Peyer's patch (tissue), 4 donors: ENCODE measurements at regions not wholly inside any gene's neighbourhood (a gene's known extent, or its start where the extent isn't known, plus 50 kb on each side); places are given as distances from the start of the nearest gene placed in this dataset.

Experiments used
- CTCF ChIP-seq, 6 experiments: fragments of 450-650 bp in 4 of 6; fragments of 200-600 bp in 2 of 6; sonication (generic) in 1 of 6; IDR thresholded peaks; one replicate each; pipeline ENCODE4 v1.5.1; 2017 to 2019; ENCODE audit warnings: antibody characterized with exemption in 6 of 6, mild to moderate bottlenecking in 3 of 6, moderate library complexity in 1 of 6
- POLR2A ChIP-seq, 2 donors: fragments of 450-650 bp; IDR thresholded peaks; one replicate each; pipeline ENCODE4 v1.5.1; 2017; ENCODE audit warnings: antibody characterized with exemption in 2 of 2, mild to moderate bottlenecking in 2 of 2, moderate library complexity in 2 of 2

DNA sequence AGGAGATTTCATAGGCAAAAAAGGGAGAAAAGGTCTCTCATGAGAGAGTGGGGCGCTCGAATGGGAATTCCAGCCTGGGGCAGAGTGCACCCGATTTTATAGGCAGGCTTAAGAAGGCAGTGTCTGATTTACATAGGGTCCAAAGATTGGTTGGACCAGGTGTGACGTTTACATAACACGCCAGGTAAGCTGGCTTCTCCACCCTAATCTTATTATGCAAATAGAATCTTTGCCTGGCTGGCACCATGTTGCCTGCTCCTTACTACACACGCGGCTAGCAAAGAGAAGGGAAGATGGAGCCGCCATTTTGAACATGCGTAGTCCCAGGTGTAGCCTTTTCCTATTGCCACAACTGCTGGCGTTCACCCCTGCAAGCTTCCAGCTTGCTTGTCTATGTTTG lies 103.7 kb downstream of the SLC16A1 start:
- TF ChIP-seq POLR2A (IDR thresholded peaks at IDR 0.05) (no peak), CTCF (IDR thresholded peaks at IDR 0.05) (no peak)
